Mucosa of descending colon (tissue), 3 donors: ENCODE measurements at regions not wholly inside any gene's neighbourhood (a gene's known extent, or its start where the extent isn't known, plus 50 kb on each side); places are given as distances from the start of the nearest gene placed in this dataset.

Experiments used
- ATAC-seq: fragments of 200-7000 bp; cut with Tn5 transposase; one replicate; pipeline ENCODE4 v1.9.1; 2020; ENCODE audit warnings: mild to moderate bottlenecking, moderate library complexity
- DNase-seq, 3 donors: peaks; one replicate each; pipeline ENCODE4 v3.0.0-alpha.2; 2020
- H3K36me3 ChIP-seq: fragments of 200-600 bp; one replicate; pipeline ENCODE4 v1.8.0; 2021; ENCODE audit warnings: low read depth, mild to moderate bottlenecking
- H3K4me1 ChIP-seq: fragments of 200-600 bp; one replicate; pipeline ENCODE4 v1.8.0; 2021; ENCODE audit warnings: low read depth, mild to moderate bottlenecking
- H3K4me3 ChIP-seq: fragments of 200-600 bp; one replicate; pipeline ENCODE4 v1.8.0; 2021; ENCODE audit warnings: mild to moderate bottlenecking
- H3K9me3 ChIP-seq: fragments of 200-600 bp; one replicate; pipeline ENCODE4 v1.8.0; 2021; ENCODE audit warnings: mild to moderate bottlenecking
- CTCF ChIP-seq: fragments of 200-600 bp; IDR thresholded peaks from one replicate; pipeline ENCODE4 v1.8.0; 2022; ENCODE audit warnings: antibody characterized with exemption, mild to moderate bottlenecking
- intact Hi-C, 2 donors: fragments of 100-400 bp; cut with DNase I in 1 of 2; cut with micrococcal nuclease in 1 of 2; formaldehyde crosslinking; loops; one replicate each; pipeline versions ENCODE4 v1.11.0 to v1.11.1; 2022; cut with DNase I, micrococcal nuclease
- donor health status: DM: no; HTN: no; CAD: no; lungs with moderate emphysema.
- donor health status: DM: no; HTN: no; CAD: no.
- donor health status: DM: no; HTN: yes; CAD: no.

DNA sequence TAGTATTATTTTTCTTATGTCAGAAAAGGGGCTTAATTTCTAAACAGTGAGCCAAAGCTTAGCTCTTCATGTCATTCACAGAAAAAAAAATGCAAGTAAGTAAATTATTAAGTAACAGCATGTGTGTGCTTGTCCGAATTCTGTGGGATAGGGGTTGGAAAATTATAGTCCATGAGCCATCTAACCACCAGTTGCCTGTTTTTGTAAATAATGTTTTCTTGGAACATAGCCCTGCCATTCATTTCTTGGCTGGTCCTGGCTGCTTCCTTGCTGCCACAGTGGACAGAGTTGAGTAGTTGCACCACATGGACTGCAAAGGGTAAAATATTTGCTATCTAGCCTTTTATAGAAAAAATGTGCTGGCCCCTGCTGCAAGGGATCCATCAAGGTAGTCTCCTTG, 513.7 kb upstream of the WWC1 start:
- TF ChIP-seq CTCF = no peak
- H3K4me1 ChIP-seq = no peaks in the 10 kb centered on the region
- no peaks in the 10 kb centered on the region for H3K9me3 ChIP-seq
- ATAC-seq (no peak), DNase-seq (no peak)
- H3K36me3 ChIP-seq = no peaks in the 10 kb centered on the region
- intact Hi-C loops = no loop called here
- H3K4me3 ChIP-seq = no peak overlapping the region

GRCh38 chr5:167778228-167778627, 513.2 kb upstream of the WWC1 start:
- DNase-seq (no peak), ATAC-seq (no peak)
- intact Hi-C loops = no loop called here
- H3K9me3 ChIP-seq = no peaks in the 10 kb centered on the region
- H3K4me1 ChIP-seq = no peaks in the 10 kb centered on the region
- H3K4me3 ChIP-seq = no peak overlapping the region
- H3K36me3 ChIP-seq = no peaks in the 10 kb centered on the region
- no peak for TF ChIP-seq CTCF

DNA sequence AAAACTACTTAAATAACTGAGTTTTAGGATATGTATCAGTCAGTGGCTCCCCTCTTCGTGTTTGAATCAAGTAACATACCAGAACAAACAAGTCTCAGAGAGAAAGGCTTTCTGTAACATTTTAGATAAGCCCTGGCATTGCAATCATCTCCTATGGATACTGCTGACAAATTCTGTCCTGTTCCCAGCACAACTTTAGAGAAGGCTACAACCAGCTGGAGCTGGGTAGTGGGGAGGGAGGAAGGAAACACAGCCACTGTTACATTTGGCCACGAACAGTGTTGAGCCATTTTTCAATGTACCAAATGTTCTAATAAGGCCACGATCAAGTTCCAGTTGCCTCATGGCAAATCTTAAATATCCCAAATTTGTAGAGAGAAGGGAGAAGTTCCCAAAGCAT, 511.8 kb upstream of the WWC1 start:
- DNase-seq (no peak), ATAC-seq (no peak)
- no peak overlapping the region for H3K4me3 ChIP-seq
- H3K36me3 ChIP-seq = no peaks in the 10 kb centered on the region
- H3K9me3 ChIP-seq = no peaks in the 10 kb centered on the region
- intact Hi-C loops = no loop called here
- TF ChIP-seq CTCF = no peak
- no peaks in the 10 kb centered on the region for H3K4me1 ChIP-seq

- H3K36me3 ChIP-seq = no peaks in the 10 kb centered on the region
- no peaks in the 10 kb centered on the region for H3K4me1 ChIP-seq
- no peaks in the 10 kb centered on the region for H3K9me3 ChIP-seq
- ATAC-seq (no peak), DNase-seq (no peak)
- intact Hi-C loops = no loop called here
- TF ChIP-seq CTCF = no peak
- H3K4me3 ChIP-seq = no peak overlapping the region
Measured at GRCh38 chr5:167780177-167780576, 511.3 kb upstream of the WWC1 start.

- H3K4me1 ChIP-seq = no peaks in the 10 kb centered on the region
- intact Hi-C loops = no loop called here
- no peak for ATAC-seq
- DNase-seq = peak in 1 of 3 donors; percentile 3
- no peaks in the 10 kb centered on the region for H3K9me3 ChIP-seq
- no peak for TF ChIP-seq CTCF
- no peak overlapping the region for H3K4me3 ChIP-seq
- H3K36me3 ChIP-seq = no peaks in the 10 kb centered on the region
Measured at GRCh38 chr5:167783145-167783817, 508.2 kb upstream of the WWC1 start.

- Histone ChIP-seq H3K9me3 (no peaks in the 10 kb centered on the region), H3K4me1 (no peaks in the 10 kb centered on the region), H3K4me3 (no peak overlapping the region), H3K36me3 (no peaks in the 10 kb centered on the region)
- intact Hi-C loops = no loop called here
- no peak for DNase-seq
- TF ChIP-seq CTCF = no peak
- no peak for ATAC-seq
Measured at GRCh38 chr5:167785106-167785505, 506.3 kb upstream of the WWC1 start.
